H1 (cell line): ENCODE measurements at regions not wholly inside any gene's neighbourhood (a gene's known extent, or its start where the extent isn't known, plus 50 kb on each side); places are given as distances from the start of the nearest gene placed in this dataset.

Experiments
- ASH2L ChIP-seq: fragments of 200-600, 300-600 bp; sonication (generic); IDR thresholded peaks from one replicate; pipeline ENCODE4 v1.7.1; 2017; ENCODE audit warnings: low read length
- CBX8 ChIP-seq: fragments of 300-800, 300-1000 bp; sonication (generic); IDR thresholded peaks from 2 replicates; pipeline ENCODE4 v1.7.1; 2016; ENCODE audit warnings: low read depth, low read length, borderline replicate concordance
- CHD1 ChIP-seq: IDR thresholded peaks from 2 replicates; pipeline ENCODE4 v1.6.1; 2012; ENCODE audit warnings: low read depth, low read length, improper control_type of control experiment
- CHD7 ChIP-seq: fragments of 300-600 bp; sonication (generic); IDR thresholded peaks from 2 replicates; pipeline ENCODE4 v1.7.1; 2012; ENCODE audit warnings: low read length, moderate library complexity, mild to moderate bottlenecking, inconsistent platforms; ENCODE audit not compliant: insufficient replicate concordance
- GABPA ChIP-seq: IDR thresholded peaks from 2 replicates; pipeline ENCODE4 v1.6.1; 2011; ENCODE audit warnings: mild to moderate bottlenecking, low read length, moderate library complexity, borderline replicate concordance; ENCODE audit not compliant: insufficient read depth
- POLR2A ChIP-seq, 2 experiments: IDR thresholded peaks; 1 replicate in 1 of 2; 2 replicates in 1 of 2; pipeline ENCODE4 v1.6.1; 2011; ENCODE audit warnings: low read depth in 2 of 2, low read length in 2 of 2, mild to moderate bottlenecking in 2 of 2; ENCODE audit errors: control extremely low read depth in 1 of 2
- RFX5 ChIP-seq: IDR thresholded peaks from 2 replicates; pipeline ENCODE4 v1.6.1; 2011; ENCODE audit warnings: low read depth, low read length, improper control_type of control experiment, borderline replicate concordance
- RXRA ChIP-seq: IDR thresholded peaks from 2 replicates; pipeline ENCODE4 v1.6.1; 2011; ENCODE audit warnings: low read depth, mild to moderate bottlenecking, low read length, moderate library complexity; ENCODE audit not compliant: insufficient read depth
- SIN3A ChIP-seq, 2 experiments: IDR thresholded peaks in 1 of 2; conservative IDR thresholded peaks in 1 of 2; 2 replicates each; pipeline ENCODE4 v1.6.1; 2011 to 2012; ENCODE audit warnings: low read length in 2 of 2, improper control_type of control experiment in 1 of 2, low read depth in 1 of 2, mild to moderate bottlenecking in 1 of 2
- SUZ12 ChIP-seq: fragments of 200-600 bp; sonication (generic); IDR thresholded peaks from 2 replicates; pipeline ENCODE4 v1.6.1; 2012; ENCODE audit warnings: mild to moderate bottlenecking, inconsistent platforms, low read length, moderate library complexity, mixed read lengths
- TF ChIP-seq, protein P1 (sequence below): IDR thresholded peaks from 2 replicates; pipeline ENCODE4 v1.6.1; 2012; ENCODE audit warnings: low read length, inconsistent platforms

- TF ChIP-seq CHD7 (no peak), ASH2L (no peak), SIN3A (conservative IDR thresholded peaks at IDR 0.05 in 1 of 2, IDR thresholded peaks at IDR 0.05 in 1 of 2; ENCODE audit: low read depth in 1 of 2, low read length in 2 of 2) (no peak), RFX5 (no peak), RXRA (no peak), CHD1 (no peak), GABPA (no peak), SUZ12 (no peak), POLR2A (IDR thresholded peaks at IDR 0.05; ENCODE audit: control extremely low read depth in 1 of 2, low read depth in 2 of 2, low read length in 2 of 2) (no peak), CBX8 (no peak)
- TF ChIP-seq, protein P1, sequence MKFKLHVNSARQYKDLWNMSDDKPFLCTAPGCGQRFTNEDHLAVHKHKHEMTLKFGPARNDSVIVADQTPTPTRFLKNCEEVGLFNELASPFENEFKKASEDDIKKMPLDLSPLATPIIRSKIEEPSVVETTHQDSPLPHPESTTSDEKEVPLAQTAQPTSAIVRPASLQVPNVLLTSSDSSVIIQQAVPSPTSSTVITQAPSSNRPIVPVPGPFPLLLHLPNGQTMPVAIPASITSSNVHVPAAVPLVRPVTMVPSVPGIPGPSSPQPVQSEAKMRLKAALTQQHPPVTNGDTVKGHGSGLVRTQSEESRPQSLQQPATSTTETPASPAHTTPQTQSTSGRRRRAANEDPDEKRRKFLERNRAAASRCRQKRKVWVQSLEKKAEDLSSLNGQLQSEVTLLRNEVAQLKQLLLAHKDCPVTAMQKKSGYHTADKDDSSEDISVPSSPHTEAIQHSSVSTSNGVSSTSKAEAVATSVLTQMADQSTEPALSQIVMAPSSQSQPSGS: no peak
- TF ChIP-seq, all 59 proteins: peak for 0
Measured at GRCh38 chr2:239793836-239794235, 231.3 kb downstream of the NDUFA10 start (continued).
